B cell (primary cell): ENCODE measurements at regions not wholly inside any gene's neighbourhood (a gene's known extent, or its start where the extent isn't known, plus 50 kb on each side); places are given as distances from the start of the nearest gene placed in this dataset.

Source experiments
- ATAC-seq: fragments of 200-7000 bp; cut with Tn5 transposase; one replicate; pipeline ENCODE4 v1.10.0; 2021; ENCODE audit warnings: low read depth, mild to moderate bottlenecking, moderate number of reproducible peaks, moderate library complexity
- CTCF ChIA-PET: fragments of 350-600 bp; sonication (Branson Sonifier 250); formaldehyde crosslinking; loops from one replicate; lab custom pipeline; 2021; ENCODE audit warnings: antibody characterized with exemption, inconsistent platforms; lab: Charles Lee
- POLR2A ChIA-PET: fragments of 350-600 bp; sonication (Branson Sonifier 250); formaldehyde crosslinking; loops from one replicate; lab custom pipeline; 2021; ENCODE audit warnings: antibody characterized with exemption; lab: Charles Lee
- DNase-seq: peaks from one replicate; pipeline ENCODE4 v3.0.0; 2013
- H2AFZ ChIP-seq: 2 replicates; pipeline ENCODE4 v1.6.1; 2012; ENCODE audit warnings: mild to moderate bottlenecking, low read depth, low read length; ENCODE audit not compliant: insufficient read depth, poor library complexity, severe bottlenecking
- H3K27ac ChIP-seq, 2 donors: 1 replicate in 1 of 2; 2 replicates in 1 of 2; pipeline ENCODE4 v1.5.1; 2012 to 2013; ENCODE audit warnings: low read length in 2 of 2, mild to moderate bottlenecking in 2 of 2, moderate library complexity in 1 of 2
- H3K27me3 ChIP-seq, 4 experiments: fragments of 200-600 bp in 1 of 4; sonication (generic) in 1 of 4; replicated peaks in 1 of 4; 1 replicate in 2 of 4; 2 replicates in 2 of 4; pipeline versions ENCODE4 v1.6.1 to v1.7.0; 2013 to 2016; ENCODE audit warnings: low read length in 3 of 4, mild to moderate bottlenecking in 2 of 4, mixed read lengths in 1 of 4, moderate library complexity in 1 of 4; ENCODE audit not compliant: insufficient read depth in 4 of 4, control insufficient read depth in 3 of 4; ENCODE audit errors: control extremely low read depth in 1 of 4
- H3K36me3 ChIP-seq, 2 experiments: replicated peaks in 1 of 2; 1 replicate in 1 of 2; 2 replicates in 1 of 2; pipeline versions ENCODE4 v1.6.1 to v1.7.1; 2013; ENCODE audit warnings: low read length in 1 of 2; ENCODE audit not compliant: insufficient read depth in 2 of 2, control insufficient read depth in 1 of 2; ENCODE audit errors: control extremely low read depth in 1 of 2, extremely low read depth in 1 of 2
- H3K4me1 ChIP-seq, 2 donors: fragments of 200-600 bp in 1 of 2; sonication (generic) in 1 of 2; 1 replicate in 1 of 2; 2 replicates in 1 of 2; pipeline versions ENCODE4 v1.5.1 to v1.6.1; 2013 to 2017; ENCODE audit warnings: low read length in 2 of 2; ENCODE audit not compliant: control insufficient read depth in 2 of 2, insufficient read depth in 2 of 2
- H3K4me2 ChIP-seq: replicated peaks from 2 replicates; pipeline ENCODE3; 2012; ENCODE audit warnings: mild to moderate bottlenecking, low read depth, low read length; ENCODE audit not compliant: poor library complexity, severe bottlenecking
- H3K4me3 ChIP-seq, 5 experiments: fragments of 200-600 bp in 1 of 5; sonication (generic) in 1 of 5; 1 replicate in 3 of 5; 2 replicates in 2 of 5; pipeline versions ENCODE4 v1.5.1 to v1.7.0; 2011 to 2016; ENCODE audit warnings: low read length in 4 of 5, mild to moderate bottlenecking in 4 of 5, low read depth in 2 of 5, control low read depth in 1 of 5, moderate library complexity in 1 of 5; ENCODE audit not compliant: insufficient read depth in 1 of 5; ENCODE audit errors: control extremely low read depth in 1 of 5, extremely low read depth in 1 of 5
- H3K79me2 ChIP-seq: fragments of 200-600 bp; sonication (generic); one replicate; pipeline ENCODE4 v1.6.0; 2016; ENCODE audit warnings: low read length; ENCODE audit not compliant: control insufficient read depth, insufficient read depth
- H3K9ac ChIP-seq: fragments of 200-600 bp; sonication (generic); 2 replicates; pipeline ENCODE4 v1.6.1; 2017; ENCODE audit warnings: mild to moderate bottlenecking, low read length, moderate library complexity
- H3K9me3 ChIP-seq, 3 donors: one replicate each; pipeline versions ENCODE4 v1.6.1 to v1.7.1; 2013; ENCODE audit warnings: low read length in 2 of 3; ENCODE audit not compliant: control insufficient read depth in 2 of 3, insufficient read depth in 1 of 3; ENCODE audit errors: control extremely low read depth in 1 of 3
- H4K20me1 ChIP-seq: 2 replicates; pipeline ENCODE4 v1.6.0; 2012; ENCODE audit warnings: mild to moderate bottlenecking, low read length; ENCODE audit not compliant: insufficient read depth, control insufficient read depth, poor library complexity, severe bottlenecking
- H3K27ac Mint-ChIP-seq: one replicate; pipeline ENCODE4 v1.8.0; 2021; ENCODE audit warnings: mixed read lengths
- H3K27me3 Mint-ChIP-seq: one replicate; pipeline ENCODE4 v1.8.0; 2021; ENCODE audit warnings: mixed read lengths
- H3K4me1 Mint-ChIP-seq: one replicate; pipeline ENCODE4 v1.8.0; 2021; ENCODE audit warnings: mixed read lengths
- H3K4me3 Mint-ChIP-seq: one replicate; pipeline ENCODE4 v1.8.0; 2021; ENCODE audit warnings: mixed read lengths
- H3K9me3 Mint-ChIP-seq: one replicate; pipeline ENCODE4 v1.8.0; 2022; ENCODE audit warnings: mixed read lengths; ENCODE audit not compliant: insufficient read depth
- EZH2 ChIP-seq: IDR thresholded peaks from 2 replicates; pipeline ENCODE4 v1.6.1; 2012; ENCODE audit warnings: borderline replicate concordance, low read depth, mild to moderate bottlenecking, moderate library complexity, low read length; ENCODE audit not compliant: insufficient read depth, poor library complexity, severe bottlenecking
- WGBS: methylation state at CpG from one replicate; pipeline ENCODE4 v1.1.5; 2013; ENCODE audit warnings: missing lambda C conversion rate; ENCODE audit not compliant: insufficient coverage; 5-methylcytosine and 5-hydroxymethylcytosine counted together
- intact Hi-C: fragments of 100-400 bp; cut with micrococcal nuclease; formaldehyde crosslinking; loops from one replicate; pipeline ENCODE4 v1.10.0; 2022
- TF ChIP-seq, protein P1 (sequence below): fragments of 200-600 bp; IDR thresholded peaks from one replicate; pipeline ENCODE4 v1.8.0; 2022; ENCODE audit warnings: antibody characterized with exemption, mild to moderate bottlenecking

DNA sequence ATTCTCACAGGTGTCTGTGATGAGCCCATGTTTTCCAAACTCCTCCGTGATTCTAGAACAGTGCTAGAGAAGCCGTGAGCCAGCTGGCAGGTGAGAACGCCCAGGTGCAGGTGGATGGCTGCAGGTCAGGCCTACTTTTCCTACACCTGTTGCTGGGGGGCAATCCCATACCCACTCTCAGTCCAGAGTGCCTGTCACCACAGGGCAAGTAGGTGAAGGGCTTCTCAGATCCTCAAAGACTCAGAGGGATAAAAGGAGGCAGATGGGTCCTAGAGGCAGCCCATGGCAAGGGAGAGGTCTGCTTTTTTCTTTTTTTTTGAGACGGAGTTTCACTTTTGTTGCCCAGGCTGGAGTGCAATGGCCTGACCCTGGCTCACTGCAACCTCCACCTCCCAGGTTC, 50.7 kb upstream of the H6PD start:
- H3K4me3 Mint-ChIP-seq: no peak overlapping the region
- no peak overlapping the region for H2AFZ ChIP-seq
- ATAC-seq: no peak
- no peak for DNase-seq
- no peaks in the 10 kb centered on the region for H4K20me1 ChIP-seq
- 83% methylated on average over 2 of the region's 4 CpGs for WGBS
- peaks cover 27% of the 10 kb centered on the region for H3K27me3 Mint-ChIP-seq
- CTCF ChIA-PET: no interaction called here
- no peak overlapping the region for H3K9ac ChIP-seq
- H3K9me3 Mint-ChIP-seq: no peaks in the 10 kb centered on the region
- H3K27ac ChIP-seq: no peak overlapping the region
- H3K27me3 ChIP-seq: peaks cover 0 to 39% (median 12%) of the 10 kb centered on the region in 4 experiments
- H3K4me1 ChIP-seq: peaks cover 17 to 24% of the 10 kb centered on the region in 2 donors
- intact Hi-C loops: loop anchor here (5.0 kb wide), 1 partner anchor 52 kb away; no protein-coding TSS in a partner anchor
- peaks cover 0 to 11% (median 2%) of the 10 kb centered on the region in 3 donors for H3K9me3 ChIP-seq
- H3K79me2 ChIP-seq: peaks cover 3% of the 10 kb centered on the region
- H3K36me3 ChIP-seq: no peaks in the 10 kb centered on the region
- H3K4me3 ChIP-seq: no peak overlapping the region
- POLR2A ChIA-PET: no interaction called here
- H3K4me2 ChIP-seq: no peak overlapping the region
- H3K27ac Mint-ChIP-seq: no peak overlapping the region
- peaks cover 18% of the 10 kb centered on the region for H3K4me1 Mint-ChIP-seq
- TF ChIP-seq EZH2: no peak
- TF ChIP-seq, protein P1, sequence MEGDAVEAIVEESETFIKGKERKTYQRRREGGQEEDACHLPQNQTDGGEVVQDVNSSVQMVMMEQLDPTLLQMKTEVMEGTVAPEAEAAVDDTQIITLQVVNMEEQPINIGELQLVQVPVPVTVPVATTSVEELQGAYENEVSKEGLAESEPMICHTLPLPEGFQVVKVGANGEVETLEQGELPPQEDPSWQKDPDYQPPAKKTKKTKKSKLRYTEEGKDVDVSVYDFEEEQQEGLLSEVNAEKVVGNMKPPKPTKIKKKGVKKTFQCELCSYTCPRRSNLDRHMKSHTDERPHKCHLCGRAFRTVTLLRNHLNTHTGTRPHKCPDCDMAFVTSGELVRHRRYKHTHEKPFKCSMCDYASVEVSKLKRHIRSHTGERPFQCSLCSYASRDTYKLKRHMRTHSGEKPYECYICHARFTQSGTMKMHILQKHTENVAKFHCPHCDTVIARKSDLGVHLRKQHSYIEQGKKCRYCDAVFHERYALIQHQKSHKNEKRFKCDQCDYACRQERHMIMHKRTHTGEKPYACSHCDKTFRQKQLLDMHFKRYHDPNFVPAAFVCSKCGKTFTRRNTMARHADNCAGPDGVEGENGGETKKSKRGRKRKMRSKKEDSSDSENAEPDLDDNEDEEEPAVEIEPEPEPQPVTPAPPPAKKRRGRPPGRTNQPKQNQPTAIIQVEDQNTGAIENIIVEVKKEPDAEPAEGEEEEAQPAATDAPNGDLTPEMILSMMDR: no peak

DNA sequence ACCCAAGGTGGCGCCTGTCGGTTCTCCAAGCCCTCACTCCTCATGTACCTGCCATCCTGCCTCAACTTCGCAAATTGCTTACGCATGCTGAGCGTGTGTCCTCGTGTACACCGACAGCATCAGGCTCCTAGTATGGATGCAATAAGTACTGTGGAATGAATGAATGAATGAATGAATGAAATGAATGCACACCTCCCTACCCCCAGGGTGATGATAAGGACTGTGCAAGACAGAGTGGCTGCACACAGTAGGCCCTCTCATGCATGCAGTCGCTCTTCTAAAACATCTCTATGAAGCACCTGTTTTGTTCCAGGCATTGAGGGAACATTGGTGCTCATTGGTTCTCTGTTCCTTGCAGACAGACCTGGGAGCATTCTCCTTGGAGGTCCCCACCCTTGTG, 49.8 kb upstream of the H6PD start:
- Mint-ChIP-seq H3K9me3 (no peaks in the 10 kb centered on the region), H3K27me3 (peaks cover 27% of the 10 kb centered on the region), H3K4me1 (peaks cover 15% of the 10 kb centered on the region), H3K4me3 (peak overlapping the region; percentile 23), H3K27ac (no peak overlapping the region)
- peaks cover 3% of the 10 kb centered on the region for H3K79me2 ChIP-seq
- ChIA-PET POLR2A (no interaction called here), CTCF (no interaction called here)
- WGBS: 96% methylated on average over 3 of the region's 8 CpGs
- H2AFZ ChIP-seq: no peak overlapping the region
- TF ChIP-seq, protein P1: no peak
- no peak for TF ChIP-seq EZH2
- ATAC-seq (no peak), DNase-seq (no peak)
- H3K27me3 ChIP-seq: peaks cover 0 to 38% (median 11%) of the 10 kb centered on the region in 4 experiments
- H3K36me3 ChIP-seq: no peaks in the 10 kb centered on the region
- H3K9ac ChIP-seq: no peak overlapping the region
- no peak overlapping the region for H3K4me3 ChIP-seq
- no peak overlapping the region for H3K4me2 ChIP-seq
- no peaks in the 10 kb centered on the region for H4K20me1 ChIP-seq
- H3K4me1 ChIP-seq: peaks cover 17% of the 10 kb centered on the region in 2 donors
- intact Hi-C loops: loop anchor here (5.0 kb wide), 1 partner anchor 52 kb away; no protein-coding TSS in a partner anchor
- H3K27ac ChIP-seq: no peak overlapping the region
- peaks cover 0 to 11% (median 2%) of the 10 kb centered on the region in 3 donors for H3K9me3 ChIP-seq
